ENCODE measurements at regions not wholly inside any gene's neighbourhood (a gene's known extent, or its start where the extent isn't known, plus 50 kb on each side); places are given as distances from the start of the nearest gene placed in this dataset.

DNA sequence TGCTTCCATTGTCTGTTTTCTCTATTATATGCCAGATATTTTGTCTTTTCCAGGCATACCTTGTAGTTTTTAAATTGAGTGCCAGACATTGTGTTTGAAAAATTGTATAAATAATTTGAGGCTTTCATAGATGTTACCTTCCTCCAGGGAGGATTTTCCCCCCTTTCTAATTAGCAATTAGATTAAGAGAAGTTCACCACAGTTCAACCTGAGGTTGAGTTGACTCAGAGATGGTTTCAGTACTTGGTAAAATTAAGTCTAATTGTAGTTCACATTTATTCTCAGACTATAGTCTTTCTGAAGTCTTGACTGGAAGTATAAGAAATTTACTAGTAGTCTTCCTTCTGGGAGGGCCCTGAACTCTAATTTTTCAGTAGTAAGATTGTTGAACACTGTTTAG is 104.1 kb upstream of the SCEL start:
- H3K27ac ChIP-seq (ENCODE audit: low read length), result no peak overlapping the region
- H4K20me1 ChIP-seq (ENCODE audit: insufficient read depth, low read length), result no peaks in the 10 kb centered on the region
- no peak for TF ChIP-seq EZH2phosphoT487 (IDR thresholded peaks at IDR 0.05; ENCODE audit: low read length)
- TF ChIP-seq CTCF (IDR thresholded peaks at IDR 0.05; ENCODE audit: low read length), result no peak
- TF ChIP-seq EZH2 (optimal IDR thresholded peaks at IDR 0.05; ENCODE audit: low read depth, low read length), result no peak
- no peaks in the 10 kb centered on the region for H3K9me2 ChIP-seq (replicated peaks; ENCODE audit: insufficient read depth, low read length)
- H3F3A ChIP-seq (ENCODE audit: insufficient read depth, low read length), result 0 out of 2 replicates have a peak, but pooled peaks cover 10% of the 10 kb centered on the region
- H3K4me2 ChIP-seq (ENCODE audit: low read depth, low read length), result no peak overlapping the region
- H3K4me1 ChIP-seq (ENCODE audit: low read length), result peaks cover 7% of the 10 kb centered on the region
- no peak overlapping the region for H3K4me3 ChIP-seq (ENCODE audit: low read length)
- no peaks in the 10 kb centered on the region for H3K79me2 ChIP-seq (ENCODE audit: low read length)
- no peaks in the 10 kb centered on the region for H3K36me3 ChIP-seq (replicated peaks; ENCODE audit: insufficient read depth, low read length)
- no peak for DNase-seq
- no peaks in the 10 kb centered on the region for H3K9me3 ChIP-seq (replicated peaks; ENCODE audit: insufficient read depth, low read length)
- H3K27me3 ChIP-seq (replicated peaks; ENCODE audit: insufficient read depth, low read length), result no peaks in the 10 kb centered on the region
- H3K9ac ChIP-seq (ENCODE audit: low read length), result no peak overlapping the region
- no peak overlapping the region for H2AFZ ChIP-seq (ENCODE audit: low read length)

DNA sequence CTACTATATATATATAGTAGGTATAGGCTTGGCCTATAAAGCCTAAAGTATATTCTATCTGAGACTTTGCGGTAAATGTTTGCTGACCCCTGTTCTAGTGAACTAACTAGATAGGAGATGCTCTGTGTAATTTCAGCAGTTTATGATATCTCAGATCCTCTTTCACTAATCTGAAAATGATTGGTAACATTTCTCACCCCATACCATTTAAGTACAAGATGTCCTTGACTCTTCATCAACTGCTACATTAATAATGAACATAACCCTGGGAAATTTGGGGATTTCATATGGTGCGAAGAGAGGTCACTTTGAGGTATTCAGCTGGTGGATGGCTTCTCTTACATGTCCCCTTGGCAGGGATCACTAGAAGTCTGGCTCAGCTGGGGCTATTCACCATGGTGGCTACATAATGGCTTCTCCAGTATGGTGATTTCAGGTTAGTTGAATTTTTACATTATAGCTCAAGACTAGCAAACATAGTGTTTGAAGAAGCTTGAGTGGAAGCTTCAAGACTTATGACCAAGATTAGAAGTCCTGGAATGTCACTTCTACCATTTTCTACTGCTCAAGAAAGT is 103.6 kb upstream of the MYCBP2 start:
- H3K27me3 ChIP-seq (replicated peaks; ENCODE audit: insufficient read depth, low read length), result no peaks in the 10 kb centered on the region

GRCh38 chr13:77429320-77430142 is 102.6 kb upstream of the MYCBP2 start:
- H3K4me1 ChIP-seq (ENCODE audit: low read length), result peaks cover 7% of the 10 kb centered on the region
- H3F3A ChIP-seq (ENCODE audit: insufficient read depth, low read length), result 0 out of 2 replicates have a peak, but pooled peaks cover 10% of the 10 kb centered on the region
- H4K20me1 ChIP-seq (ENCODE audit: insufficient read depth, low read length), result no peaks in the 10 kb centered on the region
- peak overlapping the region; percentile 53; the same call in 1 of the 2 replicates for H3K4me2 ChIP-seq (ENCODE audit: low read depth, low read length)
- H3K79me2 ChIP-seq (ENCODE audit: low read length), result no peaks in the 10 kb centered on the region
- no peak overlapping the region for H3K9ac ChIP-seq (ENCODE audit: low read length)
- H3K4me3 ChIP-seq (ENCODE audit: low read length), result no peak overlapping the region
- TF ChIP-seq EZH2 (optimal IDR thresholded peaks at IDR 0.05; ENCODE audit: low read depth, low read length) (no peak), EZH2phosphoT487 (IDR thresholded peaks at IDR 0.05; ENCODE audit: low read length) (no peak), CTCF (IDR thresholded peaks at IDR 0.05; ENCODE audit: low read length) (no peak)
- H3K27ac ChIP-seq (ENCODE audit: low read length), result peak overlapping the region; percentile 68; the same call in 1 of the 2 replicates
- no peaks in the 10 kb centered on the region for H3K36me3 ChIP-seq (replicated peaks; ENCODE audit: insufficient read depth, low read length)
- H3K9me2 ChIP-seq (replicated peaks; ENCODE audit: insufficient read depth, low read length), result no peaks in the 10 kb centered on the region
- peak; percentile 44 for DNase-seq
- H3K27me3 ChIP-seq (replicated peaks; ENCODE audit: insufficient read depth, low read length), result no peaks in the 10 kb centered on the region
- peak overlapping the region; percentile 47; the same call in 1 of the 2 replicates for H2AFZ ChIP-seq (ENCODE audit: low read length)
- H3K9me3 ChIP-seq (replicated peaks; ENCODE audit: insufficient read depth, low read length), result no peaks in the 10 kb centered on the region

More for the DNA sequence above, 103.6 kb upstream of the MYCBP2 start:
- H3K36me3 ChIP-seq (replicated peaks; ENCODE audit: insufficient read depth, low read length), result no peaks in the 10 kb centered on the region
- no peaks in the 10 kb centered on the region for H4K20me1 ChIP-seq (ENCODE audit: insufficient read depth, low read length)
- no peaks in the 10 kb centered on the region for H3K9me3 ChIP-seq (replicated peaks; ENCODE audit: insufficient read depth, low read length)
- TF ChIP-seq EZH2 (optimal IDR thresholded peaks at IDR 0.05; ENCODE audit: low read depth, low read length) (no peak), EZH2phosphoT487 (IDR thresholded peaks at IDR 0.05; ENCODE audit: low read length) (no peak), CTCF (IDR thresholded peaks at IDR 0.05; ENCODE audit: low read length) (no peak)
- H3K4me3 ChIP-seq (ENCODE audit: low read length), result no peak overlapping the region
- no peaks in the 10 kb centered on the region for H3K79me2 ChIP-seq (ENCODE audit: low read length)
- no peak overlapping the region for H2AFZ ChIP-seq (ENCODE audit: low read length)
- H3K9ac ChIP-seq (ENCODE audit: low read length), result no peak overlapping the region
- peaks cover 7% of the 10 kb centered on the region for H3K4me1 ChIP-seq (ENCODE audit: low read length)
- 0 out of 2 replicates have a peak overlapping the region, but pooled peaks have one; percentile 5 for H3K4me2 ChIP-seq (ENCODE audit: low read depth, low read length)
- DNase-seq, result no peak
- no peaks in the 10 kb centered on the region for H3K9me2 ChIP-seq (replicated peaks; ENCODE audit: insufficient read depth, low read length)
- no peak overlapping the region; the same call in 1 of the 2 replicates for H3K27ac ChIP-seq (ENCODE audit: low read length)
- 0 out of 2 replicates have a peak, but pooled peaks cover 10% of the 10 kb centered on the region for H3F3A ChIP-seq (ENCODE audit: insufficient read depth, low read length)
